HG03342 (cell line): ENCODE measurements at regions not wholly inside any gene's neighbourhood (a gene's known extent, or its start where the extent isn't known, plus 50 kb on each side); places are given as distances from the start of the nearest gene placed in this dataset.
"Not testable (repeated sequence)": the region's sequence is repeated elsewhere in the genome, so short reads cannot be mapped to it uniquely, and the experiment has no call there.

Experiments used
- ATAC-seq: cut with Tn5 transposase; IDR thresholded peaks from one replicate; pipeline ENCODE4 v1.9.1; 2021; ENCODE audit warnings: mild to moderate bottlenecking, moderate library complexity; ENCODE audit not compliant: unreplicated experiment

- no peak for ATAC-seq
Measured at GRCh38 chr1:9459816-9460407, 79.4 kb upstream of the SLC25A33 start.

GRCh38 chr1:9465640-9466039, 73.6 kb upstream of the SLC25A33 start:
- no peak for ATAC-seq

- no peak for ATAC-seq
Measured at GRCh38 chr1:9466780-9467758, 72.2 kb upstream of the SLC25A33 start.

GRCh38 chr1:9469882-9470281, 69.4 kb upstream of the SLC25A33 start:
- ATAC-seq: not testable (repeated sequence)

DNA sequence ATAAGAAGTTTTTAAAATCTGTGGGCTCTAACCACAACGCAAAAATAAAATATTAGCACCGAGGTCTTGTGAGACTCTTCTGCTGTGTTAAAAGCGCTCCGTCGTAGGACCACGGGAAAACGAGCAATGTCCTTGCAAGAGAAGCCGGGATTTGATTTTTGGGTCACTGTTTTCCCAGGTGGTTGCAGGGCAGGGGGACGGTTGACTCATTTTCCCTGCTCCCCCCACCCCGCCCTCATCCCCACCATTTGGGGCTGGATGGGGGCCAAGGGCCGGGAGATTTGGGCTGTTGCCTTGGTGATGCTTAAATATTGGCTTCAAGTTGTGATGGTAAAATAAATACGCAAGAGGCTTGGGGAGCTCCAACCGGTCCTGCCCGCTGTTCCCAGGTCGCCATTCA, 67.6 kb upstream of the SLC25A33 start:
- no peak for ATAC-seq

GRCh38 chr1:9472386-9473031, 66.8 kb upstream of the SLC25A33 start:
- ATAC-seq: no peak

- no peak for ATAC-seq
Measured at GRCh38 chr1:9473032-9473807, 66.0 kb upstream of the SLC25A33 start.

DNA sequence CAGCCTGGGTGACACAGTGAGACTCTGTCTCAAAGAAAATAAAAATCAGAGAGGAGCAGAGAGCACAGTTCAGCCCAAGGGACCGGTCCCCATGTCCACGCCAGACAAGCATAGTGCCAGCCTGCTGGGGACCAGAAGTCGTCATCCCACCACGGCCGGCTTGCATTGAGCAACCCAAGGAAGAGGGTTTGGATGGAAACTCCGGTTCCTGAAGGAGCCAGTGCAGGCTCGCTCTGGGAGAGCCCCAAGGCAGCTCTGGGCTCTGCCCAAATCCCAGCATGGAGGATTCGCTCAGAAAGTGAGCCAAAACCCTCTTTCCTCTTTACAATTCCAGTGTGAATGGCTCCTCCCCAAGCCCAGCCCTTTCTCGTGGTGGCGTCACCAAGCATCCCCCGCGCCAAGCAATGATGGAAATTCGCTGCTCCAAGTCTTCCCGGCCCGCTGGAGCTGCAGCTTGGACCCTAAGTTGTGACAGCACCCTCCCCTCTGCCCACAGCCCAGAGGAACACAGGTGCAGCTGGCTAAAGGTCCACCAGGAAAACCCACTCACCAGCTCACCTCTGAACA, 64.1 kb upstream of the SLC25A33 start:
- ATAC-seq: no peak

- ATAC-seq: no peak
Measured at GRCh38 chr1:9476790-9477463, 62.3 kb upstream of the SLC25A33 start.

GRCh38 chr1:9477535-9477934, 61.7 kb upstream of the SLC25A33 start:
- ATAC-seq: no peak

DNA sequence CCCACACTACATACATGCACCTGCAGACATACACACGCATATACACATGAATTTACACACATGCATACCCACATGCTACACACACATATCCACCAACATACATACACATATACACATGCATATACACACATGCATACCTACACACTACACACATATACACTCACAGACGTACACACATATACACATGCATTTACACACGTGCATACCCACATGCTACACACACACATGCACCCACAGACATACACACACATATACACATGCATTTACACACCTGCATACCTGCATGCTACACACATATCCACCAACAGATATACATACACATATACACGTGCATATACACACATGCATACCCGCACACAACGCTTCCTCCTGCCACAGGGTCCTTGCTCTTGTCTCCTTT, 61.2 kb upstream of the SLC25A33 start:
- no peak for ATAC-seq

DNA sequence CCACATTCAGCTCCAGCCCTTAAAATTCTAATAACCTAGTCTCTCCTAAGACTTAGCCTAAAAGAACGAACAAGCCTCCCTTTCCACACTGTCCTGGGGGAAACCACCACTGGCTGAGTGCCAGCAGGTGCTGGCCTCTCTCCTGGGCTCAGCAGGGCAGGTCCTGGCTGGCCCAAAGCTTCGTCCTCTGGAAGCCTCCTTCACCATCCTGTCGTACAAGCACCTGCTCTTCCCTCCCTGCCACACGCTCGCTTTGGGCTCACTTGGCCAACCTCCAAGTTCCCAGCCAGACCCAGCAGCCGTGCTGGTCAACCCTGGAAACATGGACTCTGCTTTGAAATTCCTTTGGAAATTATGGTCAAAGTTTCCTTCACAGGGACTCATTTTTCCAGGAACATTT, 58.2 kb upstream of the SLC25A33 start:
- no peak for ATAC-seq

GRCh38 chr1:9482403-9482802, 56.9 kb upstream of the SLC25A33 start:
- ATAC-seq: no peak

DNA sequence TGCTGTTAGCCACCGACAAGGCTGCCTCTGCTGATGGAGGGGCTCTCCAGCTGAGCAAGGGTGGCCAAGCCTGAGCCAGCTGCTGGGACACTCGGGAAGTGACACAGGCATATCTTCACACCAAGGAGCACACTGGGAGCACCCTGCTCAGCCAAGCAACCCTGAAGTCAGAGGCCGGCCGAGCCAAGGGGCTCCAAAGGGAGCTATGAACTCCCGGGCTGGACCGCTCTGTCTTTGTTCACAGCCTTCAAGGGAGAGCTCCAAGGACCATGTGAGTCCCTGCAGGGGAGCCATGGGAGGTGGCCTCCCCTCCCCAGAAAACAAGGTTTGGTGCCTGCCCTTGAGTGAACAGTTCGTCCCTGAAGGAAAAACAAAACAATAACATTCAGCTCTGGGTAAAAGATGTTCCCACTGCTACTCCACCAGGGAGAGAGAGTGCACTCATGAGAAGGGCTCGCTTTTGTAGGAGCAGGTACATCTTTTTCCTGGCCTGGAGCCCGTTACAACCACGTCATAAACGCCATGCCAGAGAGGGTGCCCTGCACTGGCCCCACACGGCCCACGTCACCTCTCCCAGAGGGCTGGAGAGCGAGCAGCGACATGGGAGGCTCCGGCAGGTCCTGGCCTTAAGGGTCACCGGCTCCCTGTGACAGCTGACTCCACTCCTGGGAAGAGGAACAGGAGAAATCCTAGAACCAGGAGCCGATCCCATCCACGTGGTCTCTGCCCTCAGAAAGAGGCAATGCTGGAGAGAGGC, 56.3 kb upstream of the SLC25A33 start:
- ATAC-seq: no peak

GRCh38 chr1:9486466-9487140, 52.7 kb upstream of the SLC25A33 start:
- ATAC-seq: no peak
